Testis (tissue), 2 donors: ENCODE measurements at regions not wholly inside any gene's neighbourhood (a gene's known extent, or its start where the extent isn't known, plus 50 kb on each side); places are given as distances from the start of the nearest gene placed in this dataset.
"Not testable (repeated sequence)": the region's sequence is repeated elsewhere in the genome, so short reads cannot be mapped to it uniquely, and the experiment has no call there.

Source experiments
- DNase-seq: peaks from one replicate; pipeline ENCODE4 v3.0.0-alpha.2; 2019
- H3K27ac ChIP-seq, 2 donors: fragments of 200-600 bp; sonication (generic); one replicate each; pipeline ENCODE4 v1.5.1; 2019
- H3K27me3 ChIP-seq: fragments of 200-600 bp; sonication (generic); one replicate; pipeline ENCODE4 v1.5.1; 2019
- H3K36me3 ChIP-seq: fragments of 200-600 bp; sonication (generic); one replicate; pipeline ENCODE4 v1.5.1; 2017; ENCODE audit warnings: low read depth; ENCODE audit errors: missing control alignments
- H3K4me1 ChIP-seq: fragments of 200-600 bp; sonication (generic); one replicate; pipeline ENCODE4 v1.5.1; 2019
- H3K4me3 ChIP-seq, 2 donors: fragments of 200-600 bp; sonication (generic); one replicate each; pipeline ENCODE4 v1.5.1; 2017 to 2019
- H3K9me3 ChIP-seq: fragments of 200-600 bp; sonication (generic); one replicate; pipeline ENCODE4 v1.5.1; 2017
- CTCF ChIP-seq, 3 experiments: fragments of 450-650 bp in 2 of 3; fragments of 200-600 bp in 1 of 3; sonication (generic) in 1 of 3; IDR thresholded peaks; one replicate each; pipeline ENCODE4 v1.5.1; 2016 to 2019; ENCODE audit warnings: antibody characterized with exemption in 3 of 3, mild to moderate bottlenecking in 2 of 3, moderate library complexity in 1 of 3
- POLR2A ChIP-seq: fragments of 450-650 bp; IDR thresholded peaks from one replicate; pipeline ENCODE4 v1.6.1; 2017; ENCODE audit warnings: antibody characterized with exemption, mild to moderate bottlenecking, moderate library complexity
- WGBS, 2 donors: methylation state at CpG; one replicate each; pipeline ENCODE4 v1.1.5; 2018; 5-methylcytosine and 5-hydroxymethylcytosine counted together
- intact Hi-C: fragments of 100-400 bp; cut with DNase I; formaldehyde crosslinking; loops from one replicate; pipeline ENCODE4 v1.15.1; 2023; ENCODE audit warnings: low total_unique reads

- Histone ChIP-seq H3K4me1 (no peaks in the 10 kb centered on the region), H3K36me3 (no peaks in the 10 kb centered on the region), H3K9me3 (no peaks in the 10 kb centered on the region), H3K27me3 (no peaks in the 10 kb centered on the region), H3K27ac (no peak overlapping the region), H3K4me3 (no peak overlapping the region)
- intact Hi-C loops, result no loop called here
- DNase-seq, result no peak
- TF ChIP-seq CTCF (IDR thresholded peaks at IDR 0.05) (no peak), POLR2A (no peak)
These were observed 142.7 kb upstream of the SULF2 start for GRCh38 chr20:47927944-47928343.

- H3K36me3 ChIP-seq, result no peaks in the 10 kb centered on the region
- DNase-seq, result no peak
- H3K27me3 ChIP-seq, result no peaks in the 10 kb centered on the region
- H3K27ac ChIP-seq, result no peak overlapping the region
- TF ChIP-seq CTCF (IDR thresholded peaks at IDR 0.05), result no peak
- TF ChIP-seq POLR2A, result no peak
- intact Hi-C loops, result no loop called here
- H3K9me3 ChIP-seq, result no peaks in the 10 kb centered on the region
- no peak overlapping the region for H3K4me3 ChIP-seq
- 76 to 78% methylated on average over 5 of the region's 5 CpGs for WGBS, 2 donors
- H3K4me1 ChIP-seq, result no peaks in the 10 kb centered on the region
These were observed 142.1 kb upstream of the SULF2 start for GRCh38 chr20:47927385-47927851.

GRCh38 chr20:47926731-47927130, 141.4 kb upstream of the SULF2 start:
- H3K36me3 ChIP-seq, result no peaks in the 10 kb centered on the region
- intact Hi-C loops, result no loop called here
- DNase-seq, result no peak
- 67 to 71% methylated on average over 4 of the region's 4 CpGs for WGBS, 2 donors
- H3K4me1 ChIP-seq, result no peaks in the 10 kb centered on the region
- H3K27ac ChIP-seq, result no peak overlapping the region
- no peaks in the 10 kb centered on the region for H3K27me3 ChIP-seq
- TF ChIP-seq POLR2A, result no peak
- no peak for TF ChIP-seq CTCF (IDR thresholded peaks at IDR 0.05)
- no peaks in the 10 kb centered on the region for H3K9me3 ChIP-seq
- H3K4me3 ChIP-seq, result no peak overlapping the region

GRCh38 chr20:47925593-47925992, 140.3 kb upstream of the SULF2 start:
- DNase-seq, result no peak
- intact Hi-C loops, result no loop called here
- WGBS, 2 donors, result 82 to 89% methylated on average over 3 of the region's 3 CpGs
- H3K4me3 ChIP-seq, result no peak overlapping the region
- H3K4me1 ChIP-seq, result no peaks in the 10 kb centered on the region
- no peaks in the 10 kb centered on the region for H3K9me3 ChIP-seq
- no peak overlapping the region for H3K27ac ChIP-seq
- TF ChIP-seq POLR2A (no peak), CTCF (IDR thresholded peaks at IDR 0.05) (no peak)
- H3K27me3 ChIP-seq, result no peaks in the 10 kb centered on the region
- no peaks in the 10 kb centered on the region for H3K36me3 ChIP-seq

GRCh38 chr20:47922269-47922668, 137.0 kb upstream of the SULF2 start:
- TF ChIP-seq POLR2A (no peak), CTCF (IDR thresholded peaks at IDR 0.05) (no peak)
- Histone ChIP-seq H3K27ac (no peak overlapping the region), H3K4me1 (no peaks in the 10 kb centered on the region), H3K27me3 (no peaks in the 10 kb centered on the region), H3K9me3 (no peaks in the 10 kb centered on the region), H3K4me3 (no peak overlapping the region), H3K36me3 (no peaks in the 10 kb centered on the region)
- DNase-seq, result no peak
- intact Hi-C loops, result no loop called here
- 66 to 77% methylated on average over 4 of the region's 4 CpGs for WGBS, 2 donors

- H3K36me3 ChIP-seq, H3K27me3 ChIP-seq, H3K27ac ChIP-seq, DNase-seq, H3K9me3 ChIP-seq, H3K4me1 ChIP-seq, intact Hi-C loops, H3K4me3 ChIP-seq: not testable (repeated sequence)
- WGBS, 2 donors, result 50 to 54% methylated on average over 9 of the region's 9 CpGs
These were observed 136.5 kb upstream of the SULF2 start for GRCh38 chr20:47921829-47922228.
